H1 (cell line): ENCODE measurements at regions not wholly inside any gene's neighbourhood (a gene's known extent, or its start where the extent isn't known, plus 50 kb on each side); places are given as distances from the start of the nearest gene placed in this dataset.

ENCODE experiments used
- CTCF ChIA-PET: fragments of 300-600 bp; sonication (Branson Sonifier 250); formaldehyde crosslinking; loops from one replicate; lab custom pipeline; 2021; ENCODE audit not compliant: partially characterized antibody; lab: Charles Lee
- POLR2A ChIA-PET: fragments of 300-600 bp; sonication (Branson Sonifier 250); formaldehyde crosslinking; loops from one replicate; lab custom pipeline; 2021; ENCODE audit warnings: inconsistent platforms; ENCODE audit not compliant: partially characterized antibody; lab: Charles Lee
- DNase-seq, 2 experiments: peaks; one replicate each; pipeline versions ENCODE4 v3.0.0 to v3.0.0-alpha.2; 2010 to 2022; ENCODE audit warnings: low spot score in 2 of 2, low read depth in 1 of 2, mixed read lengths in 1 of 2
- FAIRE-seq: peaks from 2 replicates; lab custom pipeline; 2011; peaks lifted over from hg19 to GRCh38; lab: Jason Lieb, UNC
- H2AFZ ChIP-seq: 2 replicates; pipeline ENCODE4 v1.8.1; 2012; ENCODE audit warnings: low read length, inconsistent platforms
- H2AK5ac ChIP-seq: 2 replicates; pipeline ENCODE4 v1.6.1; 2013; ENCODE audit warnings: low read depth, low read length
- H2BK120ac ChIP-seq: replicated peaks from 2 replicates; pipeline ENCODE3; 2013; ENCODE audit warnings: low read depth, low read length, inconsistent platforms
- H2BK12ac ChIP-seq: 2 replicates; pipeline ENCODE4 v1.6.1; 2013; ENCODE audit warnings: low read depth, low read length
- H2BK15ac ChIP-seq: 2 replicates; pipeline ENCODE4 v1.6.1; 2013; ENCODE audit warnings: low read length
- H2BK20ac ChIP-seq: 2 replicates; pipeline ENCODE4 v1.6.1; 2013; ENCODE audit warnings: low read length
- H2BK5ac ChIP-seq: 2 replicates; pipeline ENCODE4 v1.6.1; 2013; ENCODE audit warnings: low read depth, low read length
- H3K14ac ChIP-seq: 2 replicates; pipeline ENCODE4 v1.6.1; 2013; ENCODE audit warnings: inconsistent platforms; ENCODE audit not compliant: insufficient read length
- H3K18ac ChIP-seq: 2 replicates; pipeline ENCODE4 v1.6.1; 2013; ENCODE audit warnings: low read length; ENCODE audit errors: extremely low read depth
- H3K23ac ChIP-seq: 2 replicates; pipeline ENCODE4 v1.6.1; 2013; ENCODE audit warnings: inconsistent platforms; ENCODE audit not compliant: insufficient read length
- H3K23me2 ChIP-seq: 2 replicates; pipeline ENCODE4 v1.6.1; 2013; ENCODE audit warnings: low read depth, low read length
- H3K27ac ChIP-seq: 2 replicates; pipeline ENCODE4 v1.6.1; 2011; ENCODE audit warnings: low read depth, low read length, inconsistent platforms
- H3K27me3 ChIP-seq, 4 experiments: replicated peaks in 1 of 4; 1 replicate in 1 of 4; 2 replicates in 3 of 4; pipeline versions ENCODE4 v1.6.1 to v1.8.1; 2011 to 2013; ENCODE audit warnings: low read length in 3 of 4, mild to moderate bottlenecking in 3 of 4, inconsistent platforms in 2 of 4, mixed read lengths in 2 of 4, moderate library complexity in 1 of 4; ENCODE audit not compliant: control insufficient read depth in 3 of 4, insufficient read depth in 3 of 4; ENCODE audit errors: extremely low read depth in 1 of 4
- H3K36me3 ChIP-seq, 4 experiments: 2 replicates each; pipeline versions ENCODE4 v1.6.1 to v1.8.1; 2011 to 2013; ENCODE audit warnings: mild to moderate bottlenecking in 4 of 4, low read length in 3 of 4, moderate library complexity in 2 of 4, control low read depth in 1 of 4, inconsistent platforms in 1 of 4; ENCODE audit not compliant: insufficient read depth in 4 of 4, control insufficient read depth in 2 of 4
- H3K4ac ChIP-seq: replicated peaks from 2 replicates; pipeline ENCODE3; 2013; ENCODE audit warnings: low read length, low read depth, mixed read lengths, inconsistent platforms; ENCODE audit not compliant: insufficient read length
- H3K4me1 ChIP-seq, 4 experiments: replicated peaks in 1 of 4; 1 replicate in 1 of 4; 2 replicates in 3 of 4; pipeline versions ENCODE4 v1.6.1 to v1.8.1; 2011 to 2013; ENCODE audit warnings: low read length in 3 of 4, inconsistent platforms in 2 of 4, mixed read lengths in 1 of 4; ENCODE audit not compliant: insufficient read depth in 4 of 4, control insufficient read depth in 3 of 4
- H3K4me2 ChIP-seq, 2 experiments: 2 replicates each; pipeline versions ENCODE4 v1.6.1 to v1.8.1; 2011 to 2013; ENCODE audit warnings: low read depth in 2 of 2, low read length in 2 of 2, control low read depth in 1 of 2, inconsistent platforms in 1 of 2, mild to moderate bottlenecking in 1 of 2; ENCODE audit not compliant: insufficient read depth in 1 of 2
- H3K4me3 ChIP-seq, 4 experiments: fragments of 200-600, 300-600 bp in 1 of 4; sonication (generic), shearing (Covaris generic), sonication (Bioruptor Twin) in 1 of 4; 2 replicates each; pipeline versions ENCODE4 v1.5.1 to v1.8.1; 2011 to 2016; ENCODE audit warnings: low read length in 4 of 4, low read depth in 3 of 4, control low read depth in 2 of 4, inconsistent platforms in 2 of 4, mild to moderate bottlenecking in 2 of 4, mixed read lengths in 1 of 4, moderate library complexity in 1 of 4; ENCODE audit not compliant: insufficient read depth in 2 of 4; ENCODE audit errors: extremely low read depth in 1 of 4
- H3K56ac ChIP-seq: replicated peaks from 2 replicates; pipeline ENCODE3; 2013; ENCODE audit warnings: low read depth, mild to moderate bottlenecking, mixed read lengths, low read length, inconsistent platforms; ENCODE audit not compliant: insufficient read length
- H3K79me1 ChIP-seq: 2 replicates; pipeline ENCODE4 v1.6.1; 2013; ENCODE audit warnings: low read depth, low read length, control low read depth
- H3K79me2 ChIP-seq, 2 experiments: 2 replicates each; pipeline versions ENCODE4 v1.6.1 to v1.8.1; 2012 to 2013; ENCODE audit warnings: low read length in 2 of 2, mild to moderate bottlenecking in 2 of 2, inconsistent platforms in 1 of 2; ENCODE audit not compliant: insufficient read depth in 2 of 2, control insufficient read depth in 1 of 2
- H3K9ac ChIP-seq, 4 experiments: replicated peaks in 1 of 4; 1 replicate in 1 of 4; 2 replicates in 3 of 4; pipeline versions ENCODE4 v1.6.1 to v1.8.1; 2011 to 2013; ENCODE audit warnings: low read depth in 3 of 4, low read length in 3 of 4, control low read depth in 2 of 4, mild to moderate bottlenecking in 2 of 4, moderate library complexity in 2 of 4, inconsistent platforms in 1 of 4; ENCODE audit errors: extremely low read depth in 1 of 4
- H3K9me3 ChIP-seq, 2 experiments: 2 replicates each; pipeline versions ENCODE4 v1.6.1 to v1.8.1; 2012 to 2013; ENCODE audit warnings: mild to moderate bottlenecking in 2 of 2, moderate library complexity in 2 of 2, control low read depth in 1 of 2, inconsistent platforms in 1 of 2, low read depth in 1 of 2, low read length in 1 of 2, mixed read lengths in 1 of 2; ENCODE audit not compliant: insufficient read depth in 2 of 2
- H4K20me1 ChIP-seq, 2 experiments: replicated peaks in 1 of 2; 2 replicates each; pipeline versions ENCODE3 to v1.8.1; 2011 to 2013; ENCODE audit warnings: inconsistent platforms in 2 of 2, low read length in 2 of 2, mild to moderate bottlenecking in 1 of 2; ENCODE audit not compliant: insufficient read depth in 2 of 2, control insufficient read depth in 1 of 2
- H4K5ac ChIP-seq: 2 replicates; pipeline ENCODE4 v1.6.1; 2013; ENCODE audit warnings: low read length, low read depth, mixed read lengths, inconsistent platforms; ENCODE audit not compliant: insufficient read length
- H4K8ac ChIP-seq: 2 replicates; pipeline ENCODE4 v1.8.0; 2013; ENCODE audit warnings: mild to moderate bottlenecking, moderate library complexity, low read length, inconsistent platforms; ENCODE audit not compliant: insufficient read depth; ENCODE audit errors: extremely low read depth
- H4K91ac ChIP-seq: replicated peaks from 2 replicates; pipeline ENCODE3; 2013; ENCODE audit warnings: low read length, mixed read lengths, inconsistent platforms; ENCODE audit not compliant: insufficient read length
- BACH1 ChIP-seq: IDR thresholded peaks from 2 replicates; pipeline ENCODE4 v1.6.1; 2012; ENCODE audit warnings: low read length, improper control_type of control experiment
- CTBP2 ChIP-seq: IDR thresholded peaks from 2 replicates; pipeline ENCODE4 v1.7.0; 2011; ENCODE audit warnings: borderline replicate concordance, mild to moderate bottlenecking, moderate library complexity, mixed read lengths, low read length; ENCODE audit not compliant: insufficient read depth, insufficient read length
- EP300 ChIP-seq, 2 experiments: IDR thresholded peaks; 1 replicate in 1 of 2; 2 replicates in 1 of 2; pipeline ENCODE4 v1.6.1; 2011 to 2012; ENCODE audit warnings: low read depth in 2 of 2, low read length in 2 of 2, mild to moderate bottlenecking in 2 of 2, borderline replicate concordance in 1 of 2, inconsistent platforms in 1 of 2, moderate library complexity in 1 of 2
- MAFK ChIP-seq: IDR thresholded peaks from 2 replicates; pipeline ENCODE4 v1.6.1; 2012; ENCODE audit warnings: low read depth, mild to moderate bottlenecking, improper control_type of control experiment, low read length
- NRF1 ChIP-seq: IDR thresholded peaks from 2 replicates; pipeline ENCODE4 v1.6.1; 2011; ENCODE audit warnings: mild to moderate bottlenecking, low read depth, low read length, improper control_type of control experiment
- RNF2 ChIP-seq: fragments of 200-900, 300-1000 bp; sonication (generic); IDR thresholded peaks from 2 replicates; pipeline ENCODE4 v1.7.1; 2016; ENCODE audit warnings: borderline replicate concordance, low read depth, mild to moderate bottlenecking, antibody characterized with exemption, low read length; ENCODE audit not compliant: poor library complexity, severe bottlenecking; ENCODE audit errors: missing control alignments
- SAP30 ChIP-seq: fragments of 300-600 bp; sonication (generic); IDR thresholded peaks from 2 replicates; pipeline ENCODE4 v1.7.1; 2012; ENCODE audit warnings: low read length, moderate library complexity, mild to moderate bottlenecking, inconsistent platforms; ENCODE audit not compliant: insufficient read depth, insufficient replicate concordance
- SIN3A ChIP-seq, 2 experiments: IDR thresholded peaks in 1 of 2; conservative IDR thresholded peaks in 1 of 2; 2 replicates each; pipeline ENCODE4 v1.6.1; 2011 to 2012; ENCODE audit warnings: low read length in 2 of 2, improper control_type of control experiment in 1 of 2, low read depth in 1 of 2, mild to moderate bottlenecking in 1 of 2
- SIX5 ChIP-seq: IDR thresholded peaks from 2 replicates; pipeline ENCODE4 v1.6.1; 2011; ENCODE audit warnings: mild to moderate bottlenecking, low read depth, low read length
- WGBS, 2 experiments: shearing (Covaris generic) in 1 of 2; methylation state at CpG; one replicate each; pipeline versions ENCODE4 v1.1.6 to v1.1.7; 2013 to 2015; ENCODE audit warnings: low lambda C conversion rate in 2 of 2, mixed read lengths in 2 of 2, inconsistent platforms in 1 of 2, low coverage in 1 of 2, missing lambda C conversion rate in 1 of 2; ENCODE audit not compliant: insufficient replicate concordance in 2 of 2, insufficient coverage in 1 of 2, insufficient read length in 1 of 2; ENCODE audit errors: extremely low coverage in 1 of 2, missing lambda C conversion rate in 1 of 2; 5-methylcytosine and 5-hydroxymethylcytosine counted together
- TF ChIP-seq, protein P1 (sequence below): IDR thresholded peaks from 2 replicates; pipeline ENCODE4 v1.6.1; 2012; ENCODE audit warnings: inconsistent platforms
- TF ChIP-seq, protein P2 (sequence below): IDR thresholded peaks from 2 replicates; pipeline ENCODE4 v1.6.1; 2012; ENCODE audit warnings: low read length, inconsistent platforms

DNA sequence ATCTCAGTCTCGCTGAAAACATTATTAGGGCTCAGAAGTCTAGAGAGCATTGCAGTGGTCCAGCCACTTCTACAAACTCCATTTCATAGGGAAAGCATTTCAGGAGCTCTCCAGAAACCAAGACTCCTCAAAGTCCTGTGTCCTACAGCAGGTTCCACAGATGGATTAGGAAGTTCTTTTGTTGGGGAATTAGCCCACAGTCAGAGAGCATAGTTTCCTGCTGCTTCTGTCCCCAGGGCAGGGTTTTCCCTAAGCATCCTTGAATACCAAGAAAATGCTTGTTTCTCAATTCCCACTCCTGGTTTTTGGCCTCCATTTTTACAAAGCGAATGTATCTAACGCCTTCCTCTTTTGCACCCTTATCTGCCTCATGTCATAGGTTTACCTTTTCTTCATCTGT is 235.9 kb upstream of the PODXL start:
- no peaks in the 10 kb centered on the region for H3K27me3 ChIP-seq
- DNase-seq (no peak), FAIRE-seq (no peak)
- no peaks in the 10 kb centered on the region for H3K4me1 ChIP-seq
- H3K4me2 ChIP-seq, result no peak overlapping the region
- H3K14ac ChIP-seq, result no peak overlapping the region
- H3K9ac ChIP-seq, result no peak overlapping the region
- H3K79me1 ChIP-seq, result no peaks in the 10 kb centered on the region
- no peak overlapping the region for H3K18ac ChIP-seq
- no peak overlapping the region for H3K27ac ChIP-seq
- H3K23ac ChIP-seq, result no peak overlapping the region
- H3K79me2 ChIP-seq, result no peaks in the 10 kb centered on the region
- H4K91ac ChIP-seq, result no peak overlapping the region
- CTCF ChIA-PET, result interaction anchor here (0.6 to 1.1 kb wide), 3 partner anchors 10 to 57 kb away, joined by 3 read pairs; no protein-coding TSS in a partner anchor
- H2BK12ac ChIP-seq, result no peak overlapping the region
- H3K4me3 ChIP-seq, result no peak overlapping the region
- H4K8ac ChIP-seq, result no peak overlapping the region
- no peak overlapping the region for H2BK5ac ChIP-seq
- no peaks in the 10 kb centered on the region for H3K9me3 ChIP-seq
- no peak overlapping the region for H2BK15ac ChIP-seq
- H3K56ac ChIP-seq, result no peak overlapping the region
- H4K5ac ChIP-seq, result no peak overlapping the region
- no peaks in the 10 kb centered on the region for H4K20me1 ChIP-seq
- 92% methylated on average over 3 of the region's 3 CpGs; no CpG with 5 or more reads in 1 of the 2 experiments for WGBS, 2 experiments
- POLR2A ChIA-PET, result no interaction called here
- no peaks in the 10 kb centered on the region for H3K36me3 ChIP-seq
- H3K23me2 ChIP-seq, result no peaks in the 10 kb centered on the region
- H2AFZ ChIP-seq, result no peak overlapping the region
- H3K4ac ChIP-seq, result no peak overlapping the region
- no peak overlapping the region for H2BK20ac ChIP-seq
- no peak overlapping the region for H2AK5ac ChIP-seq
- H2BK120ac ChIP-seq, result no peak overlapping the region
- TF ChIP-seq EP300 (IDR thresholded peaks at IDR 0.05; ENCODE audit: borderline replicate concordance in 1 of 2, low read depth in 2 of 2, low read length in 2 of 2) (no peak), SIX5 (no peak), SIN3A (conservative IDR thresholded peaks at IDR 0.05 in 1 of 2, IDR thresholded peaks at IDR 0.05 in 1 of 2; ENCODE audit: low read depth in 1 of 2, low read length in 2 of 2) (no peak), MAFK (no peak), SAP30 (no peak), CTBP2 (no peak), BACH1 (no peak), NRF1 (no peak), RNF2 (no peak)
- TF ChIP-seq, protein P1, sequence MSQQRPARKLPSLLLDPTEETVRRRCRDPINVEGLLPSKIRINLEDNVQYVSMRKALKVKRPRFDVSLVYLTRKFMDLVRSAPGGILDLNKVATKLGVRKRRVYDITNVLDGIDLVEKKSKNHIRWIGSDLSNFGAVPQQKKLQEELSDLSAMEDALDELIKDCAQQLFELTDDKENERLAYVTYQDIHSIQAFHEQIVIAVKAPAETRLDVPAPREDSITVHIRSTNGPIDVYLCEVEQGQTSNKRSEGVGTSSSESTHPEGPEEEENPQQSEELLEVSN, result no peak
- TF ChIP-seq, protein P2, sequence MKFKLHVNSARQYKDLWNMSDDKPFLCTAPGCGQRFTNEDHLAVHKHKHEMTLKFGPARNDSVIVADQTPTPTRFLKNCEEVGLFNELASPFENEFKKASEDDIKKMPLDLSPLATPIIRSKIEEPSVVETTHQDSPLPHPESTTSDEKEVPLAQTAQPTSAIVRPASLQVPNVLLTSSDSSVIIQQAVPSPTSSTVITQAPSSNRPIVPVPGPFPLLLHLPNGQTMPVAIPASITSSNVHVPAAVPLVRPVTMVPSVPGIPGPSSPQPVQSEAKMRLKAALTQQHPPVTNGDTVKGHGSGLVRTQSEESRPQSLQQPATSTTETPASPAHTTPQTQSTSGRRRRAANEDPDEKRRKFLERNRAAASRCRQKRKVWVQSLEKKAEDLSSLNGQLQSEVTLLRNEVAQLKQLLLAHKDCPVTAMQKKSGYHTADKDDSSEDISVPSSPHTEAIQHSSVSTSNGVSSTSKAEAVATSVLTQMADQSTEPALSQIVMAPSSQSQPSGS, result no peak
